Pons (tissue), 1 donor: ENCODE measurements at regions not wholly inside any gene's neighbourhood (a gene's known extent, or its start where the extent isn't known, plus 50 kb on each side); places are given as distances from the start of the nearest gene placed in this dataset.
A peak's percentile ranks its signal among the peaks of the same experiment; 100 is the strongest.

Experiments used
- DNase-seq: peaks from one replicate; pipeline ENCODE4 v3.0.0-alpha.2; 2016; ENCODE audit warnings: low spot score

GRCh38 chr2:133720429-133720828 lies 152.2 kb upstream of the NCKAP5 start:
- DNase-seq: no peak

GRCh38 chr2:133721118-133721517 lies 152.9 kb upstream of the NCKAP5 start:
- no peak for DNase-seq

GRCh38 chr2:133723133-133723532 lies 154.9 kb upstream of the NCKAP5 start:
- DNase-seq: no peak

DNA sequence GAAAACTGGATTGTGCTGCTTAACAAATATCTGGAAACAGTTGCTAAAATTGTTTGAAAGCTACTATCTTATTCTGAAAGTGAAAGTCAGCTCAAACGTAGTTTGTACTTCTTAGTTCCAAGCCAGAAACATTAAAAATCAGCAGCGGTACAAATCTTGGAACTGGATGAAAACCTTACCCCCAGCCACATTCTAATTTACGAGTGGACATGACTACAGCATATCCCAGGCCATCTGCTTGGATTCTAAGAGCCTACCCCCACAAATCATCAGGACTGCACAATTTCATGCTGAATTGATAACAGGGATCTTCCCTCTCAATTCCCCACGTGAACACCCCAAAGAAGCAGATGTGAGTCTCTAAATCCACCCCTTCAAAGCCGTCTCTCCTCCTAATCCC lies 158.7 kb upstream of the NCKAP5 start:
- no peak for DNase-seq

- DNase-seq: no peak
Observed at GRCh38 chr2:133732059-133732458, 163.8 kb upstream of the NCKAP5 start.

- no peak for DNase-seq
Observed at GRCh38 chr2:133732982-133733900, 165.0 kb upstream of the NCKAP5 start.

- no peak for DNase-seq
Observed at GRCh38 chr2:133733901-133734255, 165.6 kb upstream of the NCKAP5 start.

DNA sequence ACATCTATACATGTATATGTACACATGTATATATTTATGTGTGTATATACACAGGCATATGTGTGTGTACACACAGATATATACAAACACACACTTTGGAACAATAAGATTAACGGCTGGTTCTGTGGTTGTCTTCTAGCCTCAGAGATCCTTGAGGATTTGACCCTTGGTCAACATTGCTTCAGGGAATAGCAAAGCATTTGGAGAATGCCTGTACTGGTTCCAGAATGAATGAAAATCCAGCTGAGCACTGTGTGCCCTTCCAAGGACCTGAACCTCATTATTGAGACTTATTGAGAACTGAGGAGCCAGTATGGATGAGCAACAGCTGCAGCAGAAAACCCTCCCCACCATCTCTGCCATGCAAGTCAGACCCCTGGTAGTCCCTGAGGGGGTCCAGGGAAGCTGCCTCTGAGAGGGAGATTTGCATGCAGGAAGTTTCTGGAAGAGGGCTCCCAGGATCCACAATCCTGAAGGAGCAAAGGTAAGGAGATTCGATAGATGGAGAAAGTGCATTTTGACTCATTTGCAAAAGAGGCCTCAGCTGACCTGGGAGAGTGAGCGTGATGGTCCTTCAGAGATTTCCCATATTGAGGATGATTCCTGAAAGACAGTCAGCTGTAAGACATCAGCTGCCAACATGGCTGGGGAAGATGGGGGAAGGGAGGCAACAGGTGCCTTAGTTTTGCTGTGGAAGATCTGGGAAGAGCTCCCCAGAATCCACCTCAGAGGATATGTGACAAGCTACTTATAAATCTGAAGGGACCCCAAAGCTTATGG lies 166.6 kb upstream of the NCKAP5 start:
- no peak for DNase-seq

GRCh38 chr2:133736674-133737073 lies 168.4 kb upstream of the NCKAP5 start:
- DNase-seq: no peak

GRCh38 chr2:133737242-133737993 lies 169.2 kb upstream of the NCKAP5 start:
- no peak for DNase-seq

DNA sequence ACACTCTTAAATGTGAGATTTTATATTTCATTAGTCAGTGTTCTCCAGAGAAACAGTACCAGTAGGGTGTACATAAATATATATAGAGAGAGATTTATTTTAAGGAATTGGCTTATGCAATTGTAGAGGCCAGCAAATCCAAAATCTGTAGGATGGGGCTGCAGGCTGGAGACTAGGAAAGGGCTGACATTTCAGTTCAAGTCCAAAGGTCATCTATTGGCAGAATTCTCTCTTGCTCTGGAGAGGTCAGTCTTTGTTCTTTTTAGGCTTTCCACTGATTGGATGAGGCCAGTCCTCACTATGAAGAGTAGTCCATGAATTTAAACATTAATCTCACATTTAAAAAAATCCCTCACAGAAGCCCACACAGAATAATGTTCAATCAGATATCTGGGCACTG lies 170.8 kb upstream of the NCKAP5 start:
- DNase-seq: no peak

DNA sequence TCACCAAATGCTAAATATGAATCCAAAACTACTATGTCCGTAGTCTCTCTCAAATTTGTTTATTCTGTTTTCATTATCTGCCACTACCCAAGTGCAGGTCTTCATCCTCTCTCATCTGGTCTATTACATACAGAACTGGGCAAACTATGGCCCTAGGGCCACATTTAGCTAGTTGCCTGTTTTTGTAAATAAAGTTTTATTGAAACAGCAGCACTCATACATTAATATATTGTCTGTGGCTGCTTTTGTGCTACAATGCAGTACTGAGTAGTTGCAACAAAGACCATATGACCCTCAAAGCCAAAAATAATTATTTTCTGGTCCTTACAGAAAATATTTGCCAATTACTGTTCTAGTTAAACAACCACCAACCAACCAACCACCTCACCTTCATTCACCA lies 172.2 kb upstream of the NCKAP5 start:
- no peak for DNase-seq

GRCh38 chr2:133748007-133748700 lies 179.9 kb upstream of the NCKAP5 start:
- DNase-seq: no peak

- no peak for DNase-seq
Observed at GRCh38 chr2:133753665-133754064, 185.4 kb upstream of the NCKAP5 start.

GRCh38 chr2:133755480-133756300 lies 187.4 kb upstream of the NCKAP5 start:
- no peak for DNase-seq

DNA sequence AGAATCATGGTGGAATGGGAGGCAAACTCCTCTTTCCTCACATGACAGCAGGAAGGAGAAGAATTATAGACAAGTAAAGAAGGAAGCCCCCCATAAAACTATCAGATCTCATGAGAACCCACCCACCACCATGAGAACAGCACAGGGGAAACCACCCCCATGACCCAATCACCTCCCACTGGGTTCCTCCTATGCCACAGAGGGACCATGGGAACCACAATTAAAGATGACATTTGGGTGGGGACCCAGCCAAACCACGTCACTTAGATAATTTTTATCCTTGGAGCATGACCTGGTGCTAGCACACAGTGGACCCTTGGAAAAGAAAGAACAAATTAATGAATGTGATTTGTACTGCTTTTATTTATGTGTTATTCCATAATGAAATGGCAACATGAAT lies 188.6 kb upstream of the NCKAP5 start:
- no peak for DNase-seq

GRCh38 chr2:133760376-133760775 lies 192.1 kb upstream of the NCKAP5 start:
- no peak for DNase-seq

GRCh38 chr2:133765658-133766057 lies 197.4 kb upstream of the NCKAP5 start:
- DNase-seq: peak; percentile 75

GRCh38 chr2:133766164-133766832 lies 198.0 kb upstream of the NCKAP5 start:
- DNase-seq: no peak

DNA sequence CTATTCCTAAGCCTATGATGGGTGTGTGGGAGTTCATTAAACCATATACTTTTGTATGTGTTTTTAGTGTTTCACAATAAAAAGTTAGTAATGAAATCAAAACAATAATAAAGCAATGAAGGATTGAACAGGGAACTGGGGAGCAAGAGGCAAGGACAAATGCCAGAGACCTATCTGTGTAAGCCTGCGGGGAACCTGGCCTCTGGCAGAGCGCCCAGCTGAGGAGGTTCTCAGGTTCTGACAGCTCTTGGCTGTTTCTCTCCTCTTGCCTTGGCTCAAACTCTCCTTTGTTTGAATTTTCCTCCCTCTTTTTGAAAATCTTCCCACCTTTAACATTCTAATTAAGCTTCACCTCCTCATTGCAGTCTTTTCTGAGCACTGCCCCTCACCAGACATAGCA lies 200.0 kb upstream of the NCKAP5 start:
- DNase-seq: no peak
